ENCODE measurements at regions not wholly inside any gene's neighbourhood (a gene's known extent, or its start where the extent isn't known, plus 50 kb on each side); places are given as distances from the start of the nearest gene placed in this dataset.

DNA sequence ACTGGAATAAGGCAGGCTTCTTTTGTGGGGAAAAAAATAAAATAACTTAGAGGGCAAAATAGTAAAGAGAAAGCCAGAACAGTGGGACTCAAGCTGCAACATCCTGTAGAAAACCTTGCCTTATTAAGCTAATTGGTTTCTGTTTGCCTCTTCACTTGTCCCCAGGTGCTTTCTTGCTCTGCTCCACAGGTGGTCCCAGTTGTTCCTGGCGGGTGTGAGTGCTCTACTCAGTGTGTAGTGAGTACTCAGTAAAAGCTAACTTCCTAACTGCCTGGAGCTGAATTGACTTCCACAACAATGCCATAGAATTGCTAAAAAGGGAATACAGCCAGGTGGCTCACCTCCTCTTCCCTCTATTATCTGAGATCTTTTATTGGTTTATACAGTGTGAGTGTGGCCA is 930.2 kb downstream of the C4orf33 start (continued):
- TF ChIP-seq, protein P1, sequence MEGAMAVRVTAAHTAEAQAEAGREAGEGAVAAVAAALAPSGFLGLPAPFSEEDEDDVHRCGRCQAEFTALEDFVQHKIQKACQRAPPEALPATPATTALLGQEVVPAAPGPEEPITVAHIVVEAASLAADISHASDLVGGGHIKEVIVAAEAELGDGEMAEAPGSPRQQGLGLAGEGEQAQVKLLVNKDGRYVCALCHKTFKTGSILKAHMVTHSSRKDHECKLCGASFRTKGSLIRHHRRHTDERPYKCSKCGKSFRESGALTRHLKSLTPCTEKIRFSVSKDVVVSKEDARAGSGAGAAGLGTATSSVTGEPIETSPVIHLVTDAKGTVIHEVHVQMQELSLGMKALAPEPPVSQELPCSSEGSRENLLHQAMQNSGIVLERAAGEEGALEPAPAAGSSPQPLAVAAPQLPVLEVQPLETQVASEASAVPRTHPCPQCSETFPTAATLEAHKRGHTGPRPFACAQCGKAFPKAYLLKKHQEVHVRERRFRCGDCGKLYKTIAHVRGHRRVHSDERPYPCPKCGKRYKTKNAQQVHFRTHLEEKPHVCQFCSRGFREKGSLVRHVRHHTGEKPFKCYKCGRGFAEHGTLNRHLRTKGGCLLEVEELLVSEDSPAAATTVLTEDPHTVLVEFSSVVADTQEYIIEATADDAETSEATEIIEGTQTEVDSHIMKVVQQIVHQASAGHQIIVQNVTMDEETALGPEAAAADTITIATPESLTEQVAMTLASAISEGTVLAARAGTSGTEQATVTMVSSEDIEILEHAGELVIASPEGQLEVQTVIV (CRISPR knock-in tag; IDR thresholded peaks at IDR 0.05; ENCODE audit: borderline replicate concordance): no peak
- TF ChIP-seq CREM (IDR thresholded peaks at IDR 0.05; ENCODE audit: low read depth) (no peak), ADNP (tag; IDR thresholded peaks at IDR 0.05) (no peak), EHMT2 (IDR thresholded peaks at IDR 0.05) (no peak), DDX20 (tag; IDR thresholded peaks at IDR 0.05; ENCODE audit: low read depth) (no peak), PHTF2 (CRISPR knock-in tag; IDR thresholded peaks at IDR 0.05) (no peak)

- Histone ChIP-seq H3K27me3 (ENCODE audit: control insufficient read depth in 2 of 2, insufficient read depth in 2 of 2, low read length in 2 of 2) (no peaks in the 10 kb centered on the region), H3K27ac (ENCODE audit: extremely low read depth, low read depth, low read length) (no peak overlapping the region), H3K4me3 (no peak overlapping the region), H3K9me3 (replicated peaks; ENCODE audit: control insufficient read depth, insufficient read depth, low read depth, low read length) (no peaks in the 10 kb centered on the region), H2AFZ (ENCODE audit: low read depth, low read length) (no peak overlapping the region), H3K9ac (ENCODE audit: insufficient read depth in 1 of 2, low read depth in 2 of 2, low read length in 2 of 2) (no peak overlapping the region), H4K20me1 (replicated peaks; ENCODE audit: control insufficient read depth, insufficient read depth, low read length) (no peaks in the 10 kb centered on the region), H3K36me3 (ENCODE audit: control insufficient read depth, insufficient read depth, low read length) (no peaks in the 10 kb centered on the region), H3K9me1 (ENCODE audit: control insufficient read depth, insufficient read depth, low read length) (no peaks in the 10 kb centered on the region), H3K4me2 (ENCODE audit: insufficient read depth, low read length) (no peak overlapping the region), H3K79me2 (ENCODE audit: control insufficient read depth, insufficient read depth, low read length) (no peaks in the 10 kb centered on the region), H3K4me1 (replicated peaks in 1 of 2; ENCODE audit: control insufficient read depth in 2 of 2, insufficient read depth in 2 of 2, low read length in 2 of 2) (no peaks in the 10 kb centered on the region)
- no peak for FAIRE-seq
- in situ Hi-C loops (cut with MboI) (no loop called here), intact Hi-C loops (cut with micrococcal nuclease) (no loop called here)
- ATAC-seq: no peak
- WGBS (ENCODE audit: insufficient coverage, low coverage, missing lambda C conversion rate): 4% methylated on average over 2 of the region's 2 CpGs
- ChIA-PET CTCF (ENCODE audit: low intra/inter-chr PET ratio) (no interaction called here), POLR2A (no interaction called here)
- no peak for DNase-seq (ENCODE audit: extremely low read depth in 1 of 4, low spot score in 3 of 4)
- no TSS peak for BruUV-seq (replicated peaks)
- TF ChIP-seq ZNF436 (CRISPR knock-in tag; IDR thresholded peaks at IDR 0.05) (no peak), ZNF124 (CRISPR knock-in tag; IDR thresholded peaks at IDR 0.05) (no peak), ZFP1 (CRISPR knock-in tag; IDR thresholded peaks at IDR 0.05) (no peak), FOSL1 (tag; conservative IDR thresholded peaks at IDR 0.05) (no peak), BRCA1 (IDR thresholded peaks at IDR 0.05) (no peak), BRCA1 (CRISPR knock-in tag; IDR thresholded peaks at IDR 0.05) (no peak), POLR2AphosphoS5 (IDR thresholded peaks at IDR 0.05; ENCODE audit: control insufficient read depth, insufficient read depth, low read depth, low read length) (no peak), TAL1 (IDR thresholded peaks at IDR 0.05) (no peak)
- TF ChIP-seq, protein P2, sequence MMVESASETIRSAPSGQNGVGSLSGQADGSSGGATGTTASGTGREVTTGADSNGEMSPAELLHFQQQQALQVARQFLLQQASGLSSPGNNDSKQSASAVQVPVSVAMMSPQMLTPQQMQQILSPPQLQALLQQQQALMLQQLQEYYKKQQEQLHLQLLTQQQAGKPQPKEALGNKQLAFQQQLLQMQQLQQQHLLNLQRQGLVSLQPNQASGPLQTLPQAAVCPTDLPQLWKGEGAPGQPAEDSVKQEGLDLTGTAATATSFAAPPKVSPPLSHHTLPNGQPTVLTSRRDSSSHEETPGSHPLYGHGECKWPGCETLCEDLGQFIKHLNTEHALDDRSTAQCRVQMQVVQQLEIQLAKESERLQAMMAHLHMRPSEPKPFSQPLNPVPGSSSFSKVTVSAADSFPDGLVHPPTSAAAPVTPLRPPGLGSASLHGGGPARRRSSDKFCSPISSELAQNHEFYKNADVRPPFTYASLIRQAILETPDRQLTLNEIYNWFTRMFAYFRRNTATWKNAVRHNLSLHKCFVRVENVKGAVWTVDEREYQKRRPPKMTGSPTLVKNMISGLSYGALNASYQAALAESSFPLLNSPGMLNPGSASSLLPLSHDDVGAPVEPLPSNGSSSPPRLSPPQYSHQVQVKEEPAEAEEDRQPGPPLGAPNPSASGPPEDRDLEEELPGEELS (CRISPR knock-in tag; IDR thresholded peaks at IDR 0.05; ENCODE audit: borderline replicate concordance): no peak
These were observed 932.0 kb downstream of the C4orf33 start for GRCh38 chr4:130027973-130028372.
